ENCODE measurements at regions not wholly inside any gene's neighbourhood (a gene's known extent, or its start where the extent isn't known, plus 50 kb on each side); places are given as distances from the start of the nearest gene placed in this dataset.

DNA sequence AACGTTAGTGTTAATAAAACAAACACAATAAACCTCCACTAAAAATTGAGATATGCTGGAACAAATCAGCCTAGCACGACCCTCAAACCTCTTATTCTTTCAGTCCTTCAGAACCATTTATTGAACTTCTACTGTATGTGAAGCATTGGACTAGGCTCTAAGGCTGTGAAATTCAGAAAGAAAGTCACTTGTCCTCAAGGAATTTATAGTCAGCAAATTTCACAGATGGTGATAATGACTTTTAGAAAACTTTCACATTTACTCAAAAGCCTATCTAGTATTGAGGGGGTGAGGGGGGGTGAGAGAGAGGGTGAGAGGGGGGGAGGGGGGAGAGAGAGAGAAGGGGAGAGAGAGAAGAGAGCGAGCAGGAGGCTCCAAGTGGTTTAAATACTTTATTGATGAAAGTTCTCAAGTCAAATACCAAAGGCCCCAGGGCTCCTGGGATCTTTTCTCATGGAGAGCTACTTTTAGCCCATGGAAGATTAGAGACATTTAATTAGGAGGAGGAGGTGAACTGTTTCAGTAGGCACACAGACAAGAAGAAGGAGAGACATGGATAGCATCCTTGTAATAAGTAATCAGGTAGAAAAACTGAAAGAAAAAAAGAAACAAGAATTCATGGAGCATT, 66.3 kb upstream of the SSX2IP start:
- Histone ChIP-seq H3K27ac (ENCODE audit: extremely low read depth, low read depth, low read length) (no peak overlapping the region), H3K9me1 (ENCODE audit: control insufficient read depth, insufficient read depth, low read length) (no peaks in the 10 kb centered on the region), H3K4me1 (replicated peaks in 1 of 2; ENCODE audit: control insufficient read depth in 2 of 2, insufficient read depth in 2 of 2, low read length in 2 of 2) (no peaks in the 10 kb centered on the region), H3K4me2 (ENCODE audit: insufficient read depth, low read length) (no peak overlapping the region), H4K20me1 (replicated peaks; ENCODE audit: control insufficient read depth, insufficient read depth, low read length) (no peaks in the 10 kb centered on the region), H3K4me3 (no peak overlapping the region), H3K79me2 (ENCODE audit: control insufficient read depth, insufficient read depth, low read length) (no peaks in the 10 kb centered on the region), H3K27me3 (ENCODE audit: control insufficient read depth in 2 of 2, insufficient read depth in 2 of 2, low read length in 2 of 2) (peaks cover 2 to 10% of the 10 kb centered on the region in 2 experiments; a peak in 2 of 5 replicates), H3K9ac (ENCODE audit: insufficient read depth in 1 of 2, low read depth in 2 of 2, low read length in 2 of 2) (no peak overlapping the region), H2AFZ (ENCODE audit: low read depth, low read length) (no peak overlapping the region), H3K36me3 (ENCODE audit: control insufficient read depth, insufficient read depth, low read length) (no peaks in the 10 kb centered on the region), H3K9me3 (replicated peaks; ENCODE audit: control insufficient read depth, insufficient read depth, low read depth, low read length) (no peaks in the 10 kb centered on the region; the same call in 1 of the 2 replicates)
- in situ Hi-C loops (cut with MboI), result loop anchor here (25.0 kb wide), 1 partner anchor 619 kb away; the partner anchor contains the start of gene PRKACB
- ATAC-seq (no peak), FAIRE-seq (no peak), DNase-seq (ENCODE audit: extremely low read depth in 1 of 4, low spot score in 3 of 4) (no peak)
- ChIA-PET POLR2A (interaction anchor here (0.8 kb wide), 1 partner anchor 53 kb away, joined by 3 read pairs; no protein-coding TSS in a partner anchor), CTCF (ENCODE audit: low intra/inter-chr PET ratio) (no interaction called here)
- WGBS (ENCODE audit: insufficient coverage, low coverage, missing lambda C conversion rate), result 10% methylated on average over 2 of the region's 3 CpGs
- BruUV-seq (replicated peaks), result no TSS peak
- intact Hi-C loops (cut with micrococcal nuclease), result loop anchor here (10.0 kb wide), 1 partner anchor 852 kb away; no protein-coding TSS in a partner anchor
- no peak for TF ChIP-seq NFYB (IDR thresholded peaks at IDR 0.05; ENCODE audit: extremely low read depth, insufficient read length)
- no peak for TF ChIP-seq HNRNPL (IDR thresholded peaks at IDR 0.05; ENCODE audit: low read depth, low read length)
- TF ChIP-seq, protein P1, sequence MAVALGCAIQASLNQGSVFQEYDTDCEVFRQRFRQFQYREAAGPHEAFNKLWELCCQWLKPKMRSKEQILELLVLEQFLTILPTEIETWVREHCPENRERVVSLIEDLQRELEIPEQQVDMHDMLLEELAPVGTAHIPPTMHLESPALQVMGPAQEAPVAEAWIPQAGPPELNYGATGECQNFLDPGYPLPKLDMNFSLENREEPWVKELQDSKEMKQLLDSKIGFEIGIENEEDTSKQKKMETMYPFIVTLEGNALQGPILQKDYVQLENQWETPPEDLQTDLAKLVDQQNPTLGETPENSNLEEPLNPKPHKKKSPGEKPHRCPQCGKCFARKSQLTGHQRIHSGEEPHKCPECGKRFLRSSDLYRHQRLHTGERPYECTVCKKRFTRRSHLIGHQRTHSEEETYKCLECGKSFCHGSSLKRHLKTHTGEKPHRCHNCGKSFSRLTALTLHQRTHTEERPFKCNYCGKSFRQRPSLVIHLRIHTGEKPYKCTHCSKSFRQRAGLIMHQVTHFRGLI (CRISPR knock-in tag; IDR thresholded peaks at IDR 0.05), result no peak
- TF ChIP-seq ZNF232 (CRISPR knock-in tag; IDR thresholded peaks at IDR 0.05), result no peak
- no peak for TF ChIP-seq SLC30A9 (CRISPR knock-in tag; IDR thresholded peaks at IDR 0.05)
- no peak for TF ChIP-seq CGGBP1 (CRISPR knock-in tag; IDR thresholded peaks at IDR 0.05)
- no peak for TF ChIP-seq ZNF592 (IDR thresholded peaks at IDR 0.05)
- TF ChIP-seq RBM34 (IDR thresholded peaks at IDR 0.05; ENCODE audit: borderline replicate concordance, insufficient read depth, low read length), result no peak
- no peak for TF ChIP-seq STAG1 (CRISPR knock-in tag; IDR thresholded peaks at IDR 0.05; ENCODE audit: borderline replicate concordance)
- TF ChIP-seq EGR1 (conservative IDR thresholded peaks at IDR 0.05), result no peak
- TF ChIP-seq MBD2 (IDR thresholded peaks at IDR 0.05; ENCODE audit: borderline replicate concordance, low read depth), result no peak
- no peak for TF ChIP-seq HLTF (IDR thresholded peaks at IDR 0.05)
- TF ChIP-seq POLR2AphosphoS5 (IDR thresholded peaks at IDR 0.05; ENCODE audit: control insufficient read depth, insufficient read depth, low read depth, low read length), result 0 out of 2 replicates have a peak, but pooled peaks have one; percentile 28
- peak; percentile 75 for TF ChIP-seq PCBP2 (IDR thresholded peaks at IDR 0.05; ENCODE audit: low read depth, low read length, poor library complexity, severe bottlenecking)
- TF ChIP-seq ZBTB12 (CRISPR knock-in tag; IDR thresholded peaks at IDR 0.05), result no peak

All from K562 (cell line).